ENCODE measurements at regions not wholly inside any gene's neighbourhood (a gene's known extent, or its start where the extent isn't known, plus 50 kb on each side); places are given as distances from the start of the nearest gene placed in this dataset.

- DNase-seq (ENCODE audit: low read depth), result no peak
- H3K4me3 ChIP-seq (ENCODE audit: low read depth, low read length), result no peak overlapping the region
These were observed 55.4 kb downstream of the CCDC54 start for GRCh38 chr3:107432646-107433045.

DNA sequence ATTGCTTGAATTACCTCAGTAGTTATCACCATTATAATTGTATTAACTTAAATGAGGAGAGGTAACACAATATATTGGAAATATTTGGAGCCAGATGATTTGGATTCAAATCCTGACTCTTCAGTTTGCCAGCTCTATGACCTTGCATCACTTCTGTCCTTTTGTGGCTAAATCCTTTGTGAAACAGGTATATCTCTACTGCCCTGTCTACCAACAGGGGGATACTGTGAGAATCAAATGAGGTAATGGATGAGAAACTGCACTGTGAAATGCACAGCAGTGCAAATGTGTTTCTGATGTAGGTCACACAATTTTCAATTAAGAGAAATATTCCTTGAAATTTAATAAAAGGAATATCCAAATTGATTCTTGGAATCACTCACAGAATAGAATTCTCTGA, 58.8 kb downstream of the CCDC54 start:
- TF ChIP-seq CTCF (IDR thresholded peaks at IDR 0.05; ENCODE audit: control insufficient read depth, extremely low read depth, insufficient read depth), result no peak
- no peak for DNase-seq (ENCODE audit: low read depth)
- H3K4me3 ChIP-seq (ENCODE audit: low read depth, low read length), result no peak overlapping the region

More at GRCh38 chr3:107432646-107433045, 55.4 kb downstream of the CCDC54 start:
- no peak for TF ChIP-seq CTCF (IDR thresholded peaks at IDR 0.05; ENCODE audit: control insufficient read depth, extremely low read depth, insufficient read depth)

DNA sequence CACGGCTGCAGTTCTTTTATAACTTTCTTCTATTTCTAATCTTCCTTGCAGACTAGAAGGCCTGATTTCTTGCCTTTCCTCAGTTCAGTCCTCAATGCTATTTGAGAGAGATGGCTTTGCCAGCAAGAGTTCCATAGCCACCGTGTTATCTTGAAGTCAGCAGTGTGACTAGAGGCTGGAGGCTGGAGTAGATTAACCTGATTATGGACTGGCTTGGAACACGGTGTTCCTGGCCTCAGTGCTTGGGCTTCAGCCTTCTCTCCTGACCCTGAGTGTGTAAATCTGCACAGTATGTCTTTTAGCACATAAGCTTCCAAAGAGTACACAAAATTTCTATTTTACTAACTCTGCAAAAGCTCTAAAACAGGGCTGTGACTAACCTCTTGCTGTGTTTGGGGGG, 61.4 kb downstream of the CCDC54 start:
- TF ChIP-seq CTCF (IDR thresholded peaks at IDR 0.05; ENCODE audit: control insufficient read depth, extremely low read depth, insufficient read depth), result no peak
- H3K4me3 ChIP-seq (ENCODE audit: low read depth, low read length), result no peak overlapping the region
- peak; percentile 72 for DNase-seq (ENCODE audit: low read depth)

GRCh38 chr3:107441617-107442016, 64.4 kb downstream of the CCDC54 start:
- no peak for TF ChIP-seq CTCF (IDR thresholded peaks at IDR 0.05; ENCODE audit: control insufficient read depth, extremely low read depth, insufficient read depth)
- H3K4me3 ChIP-seq (ENCODE audit: low read depth, low read length), result no peak overlapping the region
- no peak for DNase-seq (ENCODE audit: low read depth)

DNA sequence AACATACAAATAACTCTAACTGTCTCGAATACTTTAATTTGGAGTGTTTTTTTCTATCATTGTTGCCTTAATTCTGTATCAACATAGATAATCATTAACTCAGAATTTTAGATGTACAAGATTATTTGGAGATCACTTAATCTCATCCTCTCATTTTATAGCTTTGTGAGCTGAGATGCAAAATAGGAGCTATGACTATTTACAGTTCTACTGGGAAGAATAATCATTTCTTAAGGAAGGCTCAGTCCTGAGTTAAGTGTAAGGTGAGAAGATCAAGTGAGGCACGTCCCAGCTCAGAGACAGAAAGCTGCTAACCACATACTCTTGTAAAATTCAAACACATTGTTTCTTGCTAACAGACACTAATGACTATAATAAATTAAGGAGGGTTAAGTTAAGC, 66.2 kb downstream of the CCDC54 start:
- no peak overlapping the region for H3K4me3 ChIP-seq (ENCODE audit: low read depth, low read length)
- no peak for DNase-seq (ENCODE audit: low read depth)
- no peak for TF ChIP-seq CTCF (IDR thresholded peaks at IDR 0.05; ENCODE audit: control insufficient read depth, extremely low read depth, insufficient read depth)

- no peak for DNase-seq (ENCODE audit: low read depth)
- H3K4me3 ChIP-seq (ENCODE audit: low read depth, low read length), result no peak overlapping the region
- no peak for TF ChIP-seq CTCF (IDR thresholded peaks at IDR 0.05; ENCODE audit: control insufficient read depth, extremely low read depth, insufficient read depth)
These were observed 69.5 kb downstream of the CCDC54 start for GRCh38 chr3:107446706-107447105.

DNA sequence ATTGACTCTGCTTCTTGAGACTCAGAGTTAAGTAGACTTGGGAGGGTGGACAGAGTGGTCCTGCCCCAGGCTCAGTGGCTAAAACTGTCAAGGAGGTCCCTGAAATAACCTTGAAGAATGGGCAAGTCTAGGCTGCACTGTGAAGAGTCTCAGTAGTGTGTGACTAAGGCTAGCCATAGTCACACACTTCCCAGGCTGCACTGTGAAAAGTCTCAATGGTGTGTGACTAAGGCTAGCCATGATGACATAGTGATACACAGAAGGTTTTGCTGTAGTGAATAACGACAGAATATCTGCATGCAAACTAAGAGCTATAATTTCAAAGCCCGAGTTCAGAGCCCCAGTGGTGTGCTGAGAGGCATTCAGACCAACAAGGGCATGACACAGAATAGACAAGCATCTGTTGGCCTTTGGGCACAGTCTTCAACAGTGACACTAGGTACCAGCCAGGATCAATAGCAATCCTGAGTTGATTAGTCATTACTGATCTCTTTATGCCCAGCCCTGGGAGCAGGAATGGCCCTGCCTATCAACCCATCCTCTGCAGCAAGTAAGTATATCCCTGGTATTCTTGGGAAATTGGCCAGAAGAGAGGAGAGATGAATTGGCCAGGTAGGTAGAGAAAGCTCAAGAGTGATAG, 72.4 kb upstream of the BBX start:
- TF ChIP-seq CTCF (IDR thresholded peaks at IDR 0.05; ENCODE audit: control insufficient read depth, extremely low read depth, insufficient read depth), result no peak
- no peak overlapping the region for H3K4me3 ChIP-seq (ENCODE audit: low read depth, low read length)
- DNase-seq (ENCODE audit: low read depth), result no peak
